ENCODE measurements at regions not wholly inside any gene's neighbourhood (a gene's known extent, or its start where the extent isn't known, plus 50 kb on each side); places are given as distances from the start of the nearest gene placed in this dataset.

GRCh38 chr16:65481956-65482355, 360.1 kb upstream of the CDH11 start:
- no peak for ATAC-seq (ENCODE audit: low read depth)
- no peak overlapping the region for H4K8ac ChIP-seq (ENCODE audit: low read depth in 2 of 2, low read length in 2 of 2)

More at GRCh38 chr16:65481956-65482355, 360.1 kb upstream of the CDH11 start:
- Histone ChIP-seq H3K36me3 (ENCODE audit: control insufficient read depth, insufficient read depth, low read length) (no peaks in the 10 kb centered on the region), H3K9me3 (ENCODE audit: control insufficient read depth, insufficient read depth, low read length) (no peaks in the 10 kb centered on the region), H2AK5ac (ENCODE audit: low read depth, low read length) (no peak overlapping the region), H3K4me2 (ENCODE audit: low read depth, low read length) (no peak overlapping the region), H3K9me1 (ENCODE audit: insufficient read depth, low read length) (no peaks in the 10 kb centered on the region), H3K27ac (ENCODE audit: insufficient read depth, low read length) (no peak overlapping the region), H2BK20ac (ENCODE audit: low read depth, low read length) (no peak overlapping the region), H3K9ac (ENCODE audit: low read depth, low read length) (no peak overlapping the region), H4K5ac (ENCODE audit: low read depth, low read length) (no peak overlapping the region), H2BK120ac (ENCODE audit: low read depth, low read length) (no peak overlapping the region), H2AFZ (replicated peaks; ENCODE audit: low read length, poor library complexity) (no peak overlapping the region), H3K56ac (ENCODE audit: extremely low read depth, insufficient read depth, low read length) (no peak overlapping the region), H3K4me1 (ENCODE audit: control insufficient read depth, insufficient read depth, low read length) (no peaks in the 10 kb centered on the region), H3K14ac (replicated peaks; ENCODE audit: low read depth, low read length) (no peak overlapping the region), H2AK9ac (replicated peaks; ENCODE audit: low read depth, low read length, poor library complexity) (no peak overlapping the region), H3K27me3 (ENCODE audit: control insufficient read depth, insufficient read depth, low read length) (peaks cover 4% of the 10 kb centered on the region; the same call in 1 of the 2 replicates), H3K18ac (ENCODE audit: low read depth, low read length) (no peak overlapping the region), H3K4me3 (ENCODE audit: insufficient read depth, low read depth, low read length) (no peak overlapping the region), H3K79me1 (ENCODE audit: low read depth in 1 of 2, low read length in 2 of 2) (no peaks in the 10 kb centered on the region), H3K23ac (ENCODE audit: low read depth, low read length) (no peak overlapping the region), H3K4ac (ENCODE audit: low read depth, low read length) (no peak overlapping the region), H4K20me1 (ENCODE audit: insufficient read depth, low read length) (no peaks in the 10 kb centered on the region), H4K91ac (ENCODE audit: insufficient read depth, low read depth, low read length) (no peak overlapping the region), H2BK15ac (ENCODE audit: low read depth, low read length) (no peak overlapping the region), H2BK5ac (ENCODE audit: low read depth, low read length, poor library complexity, severe bottlenecking) (no peak overlapping the region)
- dilution Hi-C loops (cut with HindIII; ENCODE audit: low sequenced_read_pairs, unreplicated experiment): no loop called here
- no TSS peak for BruUV-seq (replicated peaks)
- WGBS, 2 experiments (ENCODE audit: extremely low coverage in 2 of 2, insufficient read length in 1 of 2): 52% methylated on average over 2 of the region's 4 CpGs; no CpG with 5 or more reads in 1 of the 2 experiments
- ChIA-PET CTCF (no interaction called here), POLR2A (ENCODE audit: unreplicated experiment) (no interaction called here)
- TF ChIP-seq BHLHE40 (IDR thresholded peaks at IDR 0.05; ENCODE audit: low read depth, low read length): no peak
- no peak for TF ChIP-seq USF2 (IDR thresholded peaks at IDR 0.05; ENCODE audit: low read depth, low read length)
- TF ChIP-seq SMC3 (IDR thresholded peaks at IDR 0.05; ENCODE audit: low read depth, low read length): no peak
- TF ChIP-seq FOS (IDR thresholded peaks at IDR 0.05; ENCODE audit: low read depth, low read length): no peak
- TF ChIP-seq MXI1 (IDR thresholded peaks at IDR 0.05; ENCODE audit: borderline replicate concordance, low read depth, low read length): no peak
- TF ChIP-seq RCOR1 (IDR thresholded peaks at IDR 0.05; ENCODE audit: insufficient replicate concordance, low read length): no peak
- no peak for TF ChIP-seq RAD21 (IDR thresholded peaks at IDR 0.05; ENCODE audit: low read length)
- TF ChIP-seq ELK1 (IDR thresholded peaks at IDR 0.05; ENCODE audit: borderline replicate concordance, low read depth, low read length): no peak
- no peak for TF ChIP-seq CTCF (conservative IDR thresholded peaks at IDR 0.05; ENCODE audit: low read depth, low read length)
- TF ChIP-seq MAFK (IDR thresholded peaks at IDR 0.05; ENCODE audit: low read depth, low read length): no peak
- TF ChIP-seq RFX5 (IDR thresholded peaks at IDR 0.05; ENCODE audit: low read depth, low read length): no peak
- TF ChIP-seq MAZ (IDR thresholded peaks at IDR 0.05; ENCODE audit: borderline replicate concordance, low read depth, low read length): no peak
- TF ChIP-seq CEBPB (IDR thresholded peaks at IDR 0.05; ENCODE audit: low read depth, low read length): no peak
- no peak for TF ChIP-seq NFE2L2 (IDR thresholded peaks at IDR 0.05; ENCODE audit: low read depth, low read length)
- TF ChIP-seq CHD1 (IDR thresholded peaks at IDR 0.05; ENCODE audit: low read depth, low read length): no peak
- no peak for TF ChIP-seq POLR2A (IDR thresholded peaks at IDR 0.05; ENCODE audit: low read depth, low read length)
- DNase-seq: no peak
- intact Hi-C loops (cut with micrococcal nuclease): no loop called here
- in situ Hi-C loops (cut with MboI; ENCODE audit: low sequenced_read_pairs): no loop called here
